Thyroid gland (tissue), 4 donors: ENCODE measurements at regions not wholly inside any gene's neighbourhood (a gene's known extent, or its start where the extent isn't known, plus 50 kb on each side); places are given as distances from the start of the nearest gene placed in this dataset.

Experiments
- POLR2A ChIP-seq, 2 donors: fragments of 450-650 bp; IDR thresholded peaks; one replicate each; pipeline ENCODE4 v1.6.1; 2017; ENCODE audit warnings: antibody characterized with exemption in 2 of 2, mild to moderate bottlenecking in 2 of 2, moderate library complexity in 1 of 2
- TF ChIP-seq, protein P1 (sequence below), 6 experiments: fragments of 200-600 bp in 3 of 6; fragments of 450-650 bp in 3 of 6; sonication (generic) in 3 of 6; IDR thresholded peaks; one replicate each; pipeline ENCODE4 v1.5.1; 2016 to 2019; ENCODE audit warnings: antibody characterized with exemption in 6 of 6, mild to moderate bottlenecking in 2 of 6, inconsistent platforms in 1 of 6, moderate library complexity in 1 of 6

DNA sequence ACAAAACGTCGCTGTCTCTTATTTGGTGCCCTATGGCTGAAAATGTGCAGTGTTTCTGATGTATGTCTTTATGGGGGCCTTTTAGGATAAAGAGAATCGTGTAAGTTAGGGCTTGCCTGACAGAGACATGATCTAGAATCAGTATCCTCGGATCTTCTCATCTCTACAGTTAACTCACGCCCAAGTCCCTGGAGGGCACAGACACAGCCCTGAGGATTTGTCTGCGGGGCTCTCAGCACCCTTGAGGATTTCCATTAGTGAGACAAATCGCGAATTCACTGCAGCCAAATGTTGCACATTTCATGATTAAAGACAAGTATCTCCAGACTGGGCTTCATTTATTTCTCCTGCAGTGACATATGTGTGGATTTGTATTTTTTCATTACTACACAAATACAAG is 552.7 kb downstream of the C6orf118 start:
- TF ChIP-seq, protein P1, sequence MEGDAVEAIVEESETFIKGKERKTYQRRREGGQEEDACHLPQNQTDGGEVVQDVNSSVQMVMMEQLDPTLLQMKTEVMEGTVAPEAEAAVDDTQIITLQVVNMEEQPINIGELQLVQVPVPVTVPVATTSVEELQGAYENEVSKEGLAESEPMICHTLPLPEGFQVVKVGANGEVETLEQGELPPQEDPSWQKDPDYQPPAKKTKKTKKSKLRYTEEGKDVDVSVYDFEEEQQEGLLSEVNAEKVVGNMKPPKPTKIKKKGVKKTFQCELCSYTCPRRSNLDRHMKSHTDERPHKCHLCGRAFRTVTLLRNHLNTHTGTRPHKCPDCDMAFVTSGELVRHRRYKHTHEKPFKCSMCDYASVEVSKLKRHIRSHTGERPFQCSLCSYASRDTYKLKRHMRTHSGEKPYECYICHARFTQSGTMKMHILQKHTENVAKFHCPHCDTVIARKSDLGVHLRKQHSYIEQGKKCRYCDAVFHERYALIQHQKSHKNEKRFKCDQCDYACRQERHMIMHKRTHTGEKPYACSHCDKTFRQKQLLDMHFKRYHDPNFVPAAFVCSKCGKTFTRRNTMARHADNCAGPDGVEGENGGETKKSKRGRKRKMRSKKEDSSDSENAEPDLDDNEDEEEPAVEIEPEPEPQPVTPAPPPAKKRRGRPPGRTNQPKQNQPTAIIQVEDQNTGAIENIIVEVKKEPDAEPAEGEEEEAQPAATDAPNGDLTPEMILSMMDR (IDR thresholded peaks at IDR 0.05): no peak
- no peak for TF ChIP-seq POLR2A (IDR thresholded peaks at IDR 0.05)
